SK-N-SH treated with all-trans-retinoic acid at 6 μM for 48 hours (cell line): ENCODE measurements at regions not wholly inside any gene's neighbourhood (a gene's known extent, or its start where the extent isn't known, plus 50 kb on each side); places are given as distances from the start of the nearest gene placed in this dataset.

Experiments
- ATAC-seq: fragments of 200-7000 bp; cut with Tn5 transposase; 3 replicates; pipeline ENCODE4 v1.9.1; 2020; ENCODE audit warnings: mild to moderate bottlenecking, moderate library complexity
- ARNTL ChIP-seq: fragments of 450-650 bp; formaldehyde crosslinking; IDR thresholded peaks from 2 replicates; pipeline ENCODE4 v1.5.0; 2020; ENCODE audit warnings: low read depth, mild to moderate bottlenecking, moderate library complexity, borderline replicate concordance
- BACH2 ChIP-seq: fragments of 250-450 bp; sonication (Bioruptor Pico); IDR thresholded peaks from 2 replicates; pipeline ENCODE4 v1.9.0; 2021; ENCODE audit warnings: mild to moderate bottlenecking, borderline replicate concordance
- CSDC2 ChIP-seq: fragments of 250-450 bp; sonication (Bioruptor Pico); IDR thresholded peaks from 2 replicates; pipeline ENCODE4 v1.5.0; 2020; ENCODE audit warnings: mild to moderate bottlenecking, moderate library complexity
- ESRRG ChIP-seq: fragments of 250-450 bp; sonication (Bioruptor Pico); IDR thresholded peaks from 2 replicates; pipeline ENCODE4 v1.6.1; 2021; ENCODE audit warnings: mild to moderate bottlenecking
- GLIS3 ChIP-seq: fragments of 250-450 bp; sonication (Bioruptor Pico); IDR thresholded peaks from 2 replicates; pipeline ENCODE4 v1.5.0; 2020; ENCODE audit warnings: mild to moderate bottlenecking, moderate library complexity
- ISL1 ChIP-seq: fragments of 250-450 bp; sonication (Bioruptor Pico); IDR thresholded peaks from 2 replicates; pipeline ENCODE4 v2.1.2; 2022; ENCODE audit warnings: mild to moderate bottlenecking, moderate library complexity
- OSR1 ChIP-seq: fragments of 250-450 bp; sonication (Bioruptor Pico); IDR thresholded peaks from 2 replicates; pipeline ENCODE4 v1.8.0; 2022; ENCODE audit warnings: moderate library complexity, mild to moderate bottlenecking, inconsistent platforms
- PPARA ChIP-seq: fragments of 250-450 bp; sonication (Bioruptor Pico); IDR thresholded peaks from 2 replicates; pipeline ENCODE4 v1.5.0; 2020; ENCODE audit warnings: mild to moderate bottlenecking, borderline replicate concordance
- RARB ChIP-seq: fragments of 250-450 bp; sonication (Bioruptor Pico); IDR thresholded peaks from 2 replicates; pipeline ENCODE4 v1.8.0; 2021; ENCODE audit warnings: mild to moderate bottlenecking, moderate library complexity
- SNAI2 ChIP-seq: fragments of 250-450 bp; sonication (Bioruptor Pico); IDR thresholded peaks from 2 replicates; pipeline ENCODE4 v1.5.0; 2020; ENCODE audit warnings: mild to moderate bottlenecking, moderate library complexity
- TOX ChIP-seq: fragments of 250-450 bp; sonication (Bioruptor Pico); IDR thresholded peaks from 2 replicates; pipeline ENCODE4 v1.8.0; 2021; ENCODE audit warnings: mild to moderate bottlenecking, moderate library complexity, borderline replicate concordance
- ZFP3 ChIP-seq: fragments of 250-450 bp; sonication (Bioruptor Pico); IDR thresholded peaks from 2 replicates; pipeline ENCODE4 v1.5.0; 2020; ENCODE audit warnings: mild to moderate bottlenecking, moderate library complexity
- ZFP30 ChIP-seq: fragments of 450-650 bp; formaldehyde crosslinking; IDR thresholded peaks from 2 replicates; pipeline ENCODE4 v1.5.0; 2022; ENCODE audit warnings: mild to moderate bottlenecking, moderate library complexity
- ZNF565 ChIP-seq: fragments of 450-650 bp; formaldehyde crosslinking; conservative IDR thresholded peaks from 2 replicates; pipeline ENCODE4 v1.5.0; 2020; ENCODE audit warnings: low read depth, mild to moderate bottlenecking, moderate library complexity
- TF ChIP-seq, protein P1 (sequence below): fragments of 250-450 bp; sonication (Bioruptor Pico); IDR thresholded peaks from 2 replicates; pipeline ENCODE4 v1.5.1; 2020; ENCODE audit warnings: low read depth, mild to moderate bottlenecking, moderate library complexity
- TF ChIP-seq, protein P2 (sequence below): fragments of 250-450 bp; sonication (Bioruptor Pico); IDR thresholded peaks from 2 replicates; pipeline ENCODE4 v1.5.1; 2021; ENCODE audit warnings: mild to moderate bottlenecking, moderate library complexity
- TF ChIP-seq, protein P3 (sequence below): fragments of 250-450 bp; sonication (Bioruptor Pico); IDR thresholded peaks from 2 replicates; pipeline ENCODE4 v1.8.0; 2021; ENCODE audit warnings: low read depth, mild to moderate bottlenecking, moderate library complexity, borderline replicate concordance
- TF ChIP-seq, protein P4 (sequence below): fragments of 250-450 bp; sonication (Bioruptor Pico); IDR thresholded peaks from 2 replicates; pipeline ENCODE4 v1.5.0; 2020; ENCODE audit warnings: mild to moderate bottlenecking, moderate library complexity

DNA sequence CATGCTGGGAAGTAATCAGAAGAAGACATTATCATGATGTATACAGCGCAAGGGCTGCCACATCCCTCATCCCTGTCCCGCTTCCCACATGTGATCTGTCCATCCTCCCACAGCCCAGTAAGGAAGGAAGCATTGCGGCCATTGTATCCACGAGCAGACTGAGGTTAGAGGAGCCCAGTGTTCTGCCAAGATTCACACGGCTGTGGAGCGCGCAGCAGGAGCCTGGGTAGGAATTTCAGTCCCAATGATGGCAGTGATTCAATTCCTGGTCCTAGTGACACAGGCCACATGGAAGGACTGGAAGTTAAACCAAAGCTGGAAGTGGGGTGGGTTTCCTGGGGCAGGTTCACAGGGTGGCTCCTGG is 89.2 kb downstream of the RTL6 start (continued):
- no peak for TF ChIP-seq OSR1
- no peak for TF ChIP-seq TOX (CRISPR knock-in tag)
- TF ChIP-seq RARB, result no peak
- TF ChIP-seq, all 23 proteins: peak for 0

DNA sequence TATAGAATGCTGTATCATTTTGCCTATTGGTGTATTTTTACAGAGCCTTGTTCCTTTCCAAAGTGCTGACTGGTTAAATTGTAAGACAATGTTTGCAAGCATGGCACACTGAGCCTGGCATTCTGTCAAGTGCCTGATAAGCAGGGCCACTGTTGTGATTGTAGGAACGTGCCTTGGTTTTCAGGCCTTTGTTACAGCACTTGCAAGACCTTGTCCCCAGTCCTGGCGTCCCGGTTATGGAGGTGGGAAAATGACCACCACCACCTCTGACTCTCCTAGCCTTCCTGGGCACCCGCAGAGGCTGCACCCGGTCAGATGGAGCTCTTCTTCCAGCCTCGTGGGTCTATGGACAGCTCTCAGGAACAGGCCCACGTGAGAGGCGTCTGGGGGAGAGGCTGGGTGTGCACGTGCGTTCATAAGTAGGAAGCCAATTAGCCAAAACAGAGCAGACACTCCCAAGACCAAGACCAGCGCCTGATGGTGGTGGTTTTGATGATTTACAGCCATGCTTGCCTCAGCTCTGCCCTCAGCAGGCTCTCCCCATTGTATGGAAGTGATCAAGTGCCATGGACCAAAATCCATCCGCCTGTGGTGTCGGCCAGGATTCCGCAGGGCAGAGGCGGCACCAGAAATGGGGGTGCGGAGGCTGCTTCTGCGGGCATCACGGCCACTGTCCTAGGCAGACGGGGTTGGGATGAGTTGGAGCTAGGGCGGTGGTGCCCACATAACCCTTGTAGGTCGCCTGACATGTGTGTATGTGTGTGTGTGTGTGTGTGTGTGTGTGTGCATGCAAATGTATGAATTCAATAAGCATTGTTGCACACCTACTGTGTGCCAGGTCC is 89.8 kb downstream of the RTL6 start:
- no peak for ATAC-seq
- TF ChIP-seq, protein P1, sequence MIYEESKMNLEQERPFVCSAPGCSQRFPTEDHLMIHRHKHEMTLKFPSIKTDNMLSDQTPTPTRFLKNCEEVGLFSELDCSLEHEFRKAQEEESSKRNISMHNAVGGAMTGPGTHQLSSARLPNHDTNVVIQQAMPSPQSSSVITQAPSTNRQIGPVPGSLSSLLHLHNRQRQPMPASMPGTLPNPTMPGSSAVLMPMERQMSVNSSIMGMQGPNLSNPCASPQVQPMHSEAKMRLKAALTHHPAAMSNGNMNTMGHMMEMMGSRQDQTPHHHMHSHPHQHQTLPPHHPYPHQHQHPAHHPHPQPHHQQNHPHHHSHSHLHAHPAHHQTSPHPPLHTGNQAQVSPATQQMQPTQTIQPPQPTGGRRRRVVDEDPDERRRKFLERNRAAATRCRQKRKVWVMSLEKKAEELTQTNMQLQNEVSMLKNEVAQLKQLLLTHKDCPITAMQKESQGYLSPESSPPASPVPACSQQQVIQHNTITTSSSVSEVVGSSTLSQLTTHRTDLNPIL (CRISPR knock-in tag), result no peak
- TF ChIP-seq, protein P2, sequence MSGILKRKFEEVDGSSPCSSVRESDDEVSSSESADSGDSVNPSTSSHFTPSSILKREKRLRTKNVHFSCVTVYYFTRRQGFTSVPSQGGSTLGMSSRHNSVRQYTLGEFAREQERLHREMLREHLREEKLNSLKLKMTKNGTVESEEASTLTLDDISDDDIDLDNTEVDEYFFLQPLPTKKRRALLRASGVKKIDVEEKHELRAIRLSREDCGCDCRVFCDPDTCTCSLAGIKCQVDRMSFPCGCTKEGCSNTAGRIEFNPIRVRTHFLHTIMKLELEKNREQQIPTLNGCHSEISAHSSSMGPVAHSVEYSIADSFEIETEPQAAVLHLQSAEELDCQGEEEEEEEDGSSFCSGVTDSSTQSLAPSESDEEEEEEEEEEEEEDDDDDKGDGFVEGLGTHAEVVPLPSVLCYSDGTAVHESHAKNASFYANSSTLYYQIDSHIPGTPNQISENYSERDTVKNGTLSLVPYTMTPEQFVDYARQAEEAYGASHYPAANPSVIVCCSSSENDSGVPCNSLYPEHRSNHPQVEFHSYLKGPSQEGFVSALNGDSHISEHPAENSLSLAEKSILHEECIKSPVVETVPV (CRISPR knock-in tag), result no peak
- TF ChIP-seq ESRRG (CRISPR knock-in tag) (no peak), SNAI2 (CRISPR knock-in tag) (no peak), ZNF565 (CRISPR knock-in tag) (no peak), ISL1 (CRISPR knock-in tag) (no peak), GLIS3 (CRISPR knock-in tag) (no peak)
- TF ChIP-seq, protein P3, sequence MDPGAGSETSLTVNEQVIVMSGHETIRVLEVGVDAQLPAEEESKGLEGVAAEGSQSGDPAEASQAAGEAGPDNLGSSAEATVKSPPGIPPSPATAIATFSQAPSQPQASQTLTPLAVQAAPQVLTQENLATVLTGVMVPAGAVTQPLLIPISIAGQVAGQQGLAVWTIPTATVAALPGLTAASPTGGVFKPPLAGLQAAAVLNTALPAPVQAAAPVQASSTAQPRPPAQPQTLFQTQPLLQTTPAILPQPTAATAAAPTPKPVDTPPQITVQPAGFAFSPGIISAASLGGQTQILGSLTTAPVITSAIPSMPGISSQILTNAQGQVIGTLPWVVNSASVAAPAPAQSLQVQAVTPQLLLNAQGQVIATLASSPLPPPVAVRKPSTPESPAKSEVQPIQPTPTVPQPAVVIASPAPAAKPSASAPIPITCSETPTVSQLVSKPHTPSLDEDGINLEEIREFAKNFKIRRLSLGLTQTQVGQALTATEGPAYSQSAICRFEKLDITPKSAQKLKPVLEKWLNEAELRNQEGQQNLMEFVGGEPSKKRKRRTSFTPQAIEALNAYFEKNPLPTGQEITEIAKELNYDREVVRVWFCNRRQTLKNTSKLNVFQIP (CRISPR knock-in tag), result no peak

DNA sequence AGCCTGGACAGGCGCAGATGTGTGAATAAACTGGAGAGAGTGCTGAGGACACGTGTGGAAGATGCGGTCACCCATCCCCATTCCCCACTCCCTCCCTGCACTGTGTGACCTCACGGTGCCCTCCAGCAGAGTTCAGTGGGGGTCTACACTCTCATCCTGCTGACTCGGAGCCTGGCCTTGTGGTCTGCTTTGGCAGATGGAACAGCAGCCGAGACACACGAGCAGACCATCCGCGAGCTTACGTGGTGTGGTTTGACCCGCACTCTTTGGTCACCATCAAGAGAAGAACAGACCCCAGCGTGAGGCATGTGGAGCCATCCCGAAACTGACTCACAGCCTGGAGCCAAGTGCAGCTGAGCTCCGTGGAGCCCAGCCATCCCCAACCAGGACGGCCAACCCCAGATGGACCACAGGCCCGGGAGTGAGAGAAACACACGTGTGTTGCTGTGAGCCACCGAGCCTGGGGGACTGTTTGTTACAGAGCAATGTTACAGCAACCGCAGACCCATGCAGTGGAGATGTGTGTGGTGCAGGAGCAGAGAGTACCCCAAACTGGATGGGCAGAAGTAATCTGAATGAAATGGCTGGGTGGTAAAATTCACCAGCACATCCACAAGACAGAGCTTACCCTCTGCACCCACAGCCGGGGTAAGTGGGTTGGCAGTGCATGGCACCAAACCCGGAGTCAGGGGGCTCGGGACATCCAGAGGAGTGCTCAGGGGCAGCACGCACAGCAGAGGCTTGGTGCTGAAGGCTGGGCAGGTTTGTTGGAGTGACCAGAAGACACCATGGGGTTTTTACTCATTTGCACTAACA is 90.7 kb downstream of the RTL6 start:
- ATAC-seq, result no peak

DNA sequence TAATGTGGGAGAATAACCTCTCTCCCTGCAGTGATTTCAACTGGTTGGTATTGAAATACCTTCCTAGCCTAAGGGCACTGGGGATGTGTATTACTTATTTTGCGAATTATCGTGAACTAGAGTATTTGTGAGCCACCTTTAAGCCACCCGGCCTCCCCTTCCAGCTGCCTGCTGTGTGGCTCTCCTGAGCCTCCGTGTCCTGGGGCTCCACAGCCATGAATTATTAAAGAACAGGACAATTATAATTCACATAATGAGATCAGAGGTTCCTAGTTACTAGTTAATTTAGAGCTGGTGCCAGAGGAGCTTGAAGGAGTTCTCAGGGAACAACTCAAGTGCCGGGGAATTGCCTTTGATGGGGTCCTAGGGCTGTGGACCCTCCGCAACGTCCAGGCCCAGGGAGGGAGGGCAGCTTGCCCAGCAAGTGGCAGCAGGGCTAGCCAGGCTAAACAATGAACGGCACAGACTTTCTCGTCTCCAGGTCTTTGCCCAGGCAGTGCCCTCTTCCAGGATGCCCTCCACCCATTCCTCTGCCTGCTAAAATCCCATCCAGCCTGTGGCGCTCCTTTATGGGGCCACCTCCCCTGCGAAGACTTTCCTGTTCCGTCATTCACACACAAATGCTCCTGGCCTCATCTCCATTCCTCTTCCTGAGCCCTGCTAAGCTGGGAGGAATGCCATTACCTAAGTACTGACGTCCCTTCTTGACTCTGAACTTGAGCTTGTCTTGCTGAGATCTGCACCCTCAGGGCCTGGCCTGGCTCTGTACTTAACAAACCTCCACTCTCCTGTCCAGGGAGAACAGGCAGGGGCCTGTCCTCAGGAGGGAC is 91.5 kb downstream of the RTL6 start:
- no peak for ATAC-seq
- TF ChIP-seq, protein P1 (CRISPR knock-in tag), result no peak
- TF ChIP-seq SNAI2 (CRISPR knock-in tag) (no peak), ISL1 (CRISPR knock-in tag) (no peak), TOX (CRISPR knock-in tag) (no peak), ZFP3 (CRISPR knock-in tag) (no peak), OSR1 (no peak), CSDC2 (CRISPR knock-in tag) (no peak)
- TF ChIP-seq, protein P4, sequence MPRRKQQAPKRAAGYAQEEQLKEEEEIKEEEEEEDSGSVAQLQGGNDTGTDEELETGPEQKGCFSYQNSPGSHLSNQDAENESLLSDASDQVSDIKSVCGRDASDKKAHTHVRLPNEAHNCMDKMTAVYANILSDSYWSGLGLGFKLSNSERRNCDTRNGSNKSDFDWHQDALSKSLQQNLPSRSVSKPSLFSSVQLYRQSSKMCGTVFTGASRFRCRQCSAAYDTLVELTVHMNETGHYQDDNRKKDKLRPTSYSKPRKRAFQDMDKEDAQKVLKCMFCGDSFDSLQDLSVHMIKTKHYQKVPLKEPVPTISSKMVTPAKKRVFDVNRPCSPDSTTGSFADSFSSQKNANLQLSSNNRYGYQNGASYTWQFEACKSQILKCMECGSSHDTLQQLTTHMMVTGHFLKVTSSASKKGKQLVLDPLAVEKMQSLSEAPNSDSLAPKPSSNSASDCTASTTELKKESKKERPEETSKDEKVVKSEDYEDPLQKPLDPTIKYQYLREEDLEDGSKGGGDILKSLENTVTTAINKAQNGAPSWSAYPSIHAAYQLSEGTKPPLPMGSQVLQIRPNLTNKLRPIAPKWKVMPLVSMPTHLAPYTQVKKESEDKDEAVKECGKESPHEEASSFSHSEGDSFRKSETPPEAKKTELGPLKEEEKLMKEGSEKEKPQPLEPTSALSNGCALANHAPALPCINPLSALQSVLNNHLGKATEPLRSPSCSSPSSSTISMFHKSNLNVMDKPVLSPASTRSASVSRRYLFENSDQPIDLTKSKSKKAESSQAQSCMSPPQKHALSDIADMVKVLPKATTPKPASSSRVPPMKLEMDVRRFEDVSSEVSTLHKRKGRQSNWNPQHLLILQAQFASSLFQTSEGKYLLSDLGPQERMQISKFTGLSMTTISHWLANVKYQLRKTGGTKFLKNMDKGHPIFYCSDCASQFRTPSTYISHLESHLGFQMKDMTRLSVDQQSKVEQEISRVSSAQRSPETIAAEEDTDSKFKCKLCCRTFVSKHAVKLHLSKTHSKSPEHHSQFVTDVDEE (CRISPR knock-in tag), result no peak

More for the DNA sequence above, 90.7 kb downstream of the RTL6 start:
- TF ChIP-seq, protein P1 (CRISPR knock-in tag), result no peak
- no peak for TF ChIP-seq ZNF565 (CRISPR knock-in tag)
- TF ChIP-seq OSR1, result no peak
- no peak for TF ChIP-seq PPARA (CRISPR knock-in tag)
- TF ChIP-seq CSDC2 (CRISPR knock-in tag), result no peak
- no peak for TF ChIP-seq ZFP3 (CRISPR knock-in tag)
- TF ChIP-seq ARNTL (CRISPR knock-in tag), result no peak
- TF ChIP-seq, protein P3 (CRISPR knock-in tag), result no peak
- TF ChIP-seq ZFP30 (CRISPR knock-in tag), result no peak
- no peak for TF ChIP-seq SNAI2 (CRISPR knock-in tag)
- TF ChIP-seq ISL1 (CRISPR knock-in tag), result no peak
- no peak for TF ChIP-seq BACH2
- TF ChIP-seq ESRRG (CRISPR knock-in tag), result no peak
